ENCODE measurements at regions not wholly inside any gene's neighbourhood (a gene's known extent, or its start where the extent isn't known, plus 50 kb on each side); places are given as distances from the start of the nearest gene placed in this dataset.

- TF ChIP-seq CTCF (IDR thresholded peaks at IDR 0.05) (no peak), POLR2A (IDR thresholded peaks at IDR 0.05) (no peak)
Observed at GRCh38 chr13:112254900-112255299, 121.3 kb upstream of the SPACA7 start.

All from testis (tissue), 2 donors.